OCI-LY1 (cell line): ENCODE measurements at regions not wholly inside any gene's neighbourhood (a gene's known extent, or its start where the extent isn't known, plus 50 kb on each side); places are given as distances from the start of the nearest gene placed in this dataset.

Experiments used
- CTCF ChIP-seq: fragments of 200-600 bp; sonication (generic), shearing (Covaris generic); IDR thresholded peaks from 2 replicates; pipeline ENCODE4 v1.5.1; 2017; ENCODE audit warnings: mild to moderate bottlenecking, antibody characterized with exemption, low read length, moderate library complexity, mixed read lengths
- EZH2 ChIP-seq: fragments of 200-600 bp; sonication (generic), shearing (Covaris generic); IDR thresholded peaks from 2 replicates; pipeline ENCODE4 v1.8.0; 2017; ENCODE audit warnings: borderline replicate concordance, mixed run types, mild to moderate bottlenecking, antibody characterized with exemption, low read length, moderate library complexity, mixed read lengths

GRCh38 chr14:30266290-30266689, 292.7 kb upstream of the G2E3 start:
- TF ChIP-seq CTCF: no peak
- no peak for TF ChIP-seq EZH2
